AG04450 (cell line): ENCODE measurements at regions not wholly inside any gene's neighbourhood (a gene's known extent, or its start where the extent isn't known, plus 50 kb on each side); places are given as distances from the start of the nearest gene placed in this dataset.

ENCODE experiments used
- CTCF ChIA-PET: fragments of 300-600, 350-600 bp; formaldehyde crosslinking; extraction: SDS; loops from one replicate; lab custom pipeline; 2022; ENCODE audit warnings: antibody characterized with exemption, inconsistent platforms; lab: Charles Lee
- POLR2A ChIA-PET: fragments of 350-600 bp; formaldehyde crosslinking; extraction: SDS; loops from one replicate; lab custom pipeline; 2021; ENCODE audit warnings: antibody characterized with exemption, inconsistent platforms; lab: Yijun Ruan, JAX
- DNase-seq: peaks from one replicate; pipeline ENCODE4 v3.0.0-alpha.2; 2011; ENCODE audit warnings: low read depth, low spot score
- H3K27ac ChIP-seq: one replicate; pipeline ENCODE4 v1.5.1; 2012; ENCODE audit warnings: low read depth, low read length, control low read depth
- H3K27me3 ChIP-seq: one replicate; pipeline ENCODE4 v1.6.0; 2012; ENCODE audit warnings: low read length; ENCODE audit not compliant: control insufficient read depth, insufficient read depth
- H3K4me3 ChIP-seq: 2 replicates; pipeline ENCODE4 v1.5.1; 2011; ENCODE audit warnings: mild to moderate bottlenecking, low read depth, low read length, control low read depth
- H3K9me3 ChIP-seq: 2 replicates; pipeline ENCODE4 v1.5.1; 2012; ENCODE audit warnings: low read length; ENCODE audit not compliant: control insufficient read depth, insufficient read depth
- TF ChIP-seq, protein P1 (sequence below): IDR thresholded peaks from 2 replicates; pipeline ENCODE4 v1.5.1; 2011; ENCODE audit warnings: low read depth, low read length, control low read depth, inconsistent platforms

DNA sequence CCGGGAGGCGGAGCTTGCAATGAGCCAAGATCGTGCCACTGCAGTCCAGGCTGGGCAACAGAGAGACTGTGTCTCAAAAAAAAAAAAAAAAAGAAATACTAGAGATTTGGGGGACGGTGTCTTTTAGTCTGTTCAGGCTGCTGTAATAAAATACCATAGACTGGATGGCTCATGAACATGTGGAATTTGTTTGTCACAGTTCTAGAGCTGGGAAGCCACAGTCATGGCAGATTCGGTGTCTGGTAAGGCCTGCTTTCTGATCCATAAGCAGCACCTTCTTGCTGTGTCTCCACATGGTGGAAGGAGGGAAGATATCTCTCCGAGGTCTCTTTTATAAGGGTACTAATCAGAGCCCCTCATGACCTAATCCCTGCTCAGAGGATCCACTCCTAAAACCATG, 102.7 kb upstream of the MKLN1 start:
- TF ChIP-seq, protein P1, sequence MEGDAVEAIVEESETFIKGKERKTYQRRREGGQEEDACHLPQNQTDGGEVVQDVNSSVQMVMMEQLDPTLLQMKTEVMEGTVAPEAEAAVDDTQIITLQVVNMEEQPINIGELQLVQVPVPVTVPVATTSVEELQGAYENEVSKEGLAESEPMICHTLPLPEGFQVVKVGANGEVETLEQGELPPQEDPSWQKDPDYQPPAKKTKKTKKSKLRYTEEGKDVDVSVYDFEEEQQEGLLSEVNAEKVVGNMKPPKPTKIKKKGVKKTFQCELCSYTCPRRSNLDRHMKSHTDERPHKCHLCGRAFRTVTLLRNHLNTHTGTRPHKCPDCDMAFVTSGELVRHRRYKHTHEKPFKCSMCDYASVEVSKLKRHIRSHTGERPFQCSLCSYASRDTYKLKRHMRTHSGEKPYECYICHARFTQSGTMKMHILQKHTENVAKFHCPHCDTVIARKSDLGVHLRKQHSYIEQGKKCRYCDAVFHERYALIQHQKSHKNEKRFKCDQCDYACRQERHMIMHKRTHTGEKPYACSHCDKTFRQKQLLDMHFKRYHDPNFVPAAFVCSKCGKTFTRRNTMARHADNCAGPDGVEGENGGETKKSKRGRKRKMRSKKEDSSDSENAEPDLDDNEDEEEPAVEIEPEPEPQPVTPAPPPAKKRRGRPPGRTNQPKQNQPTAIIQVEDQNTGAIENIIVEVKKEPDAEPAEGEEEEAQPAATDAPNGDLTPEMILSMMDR = no peak
- Histone ChIP-seq H3K9me3 (no peaks in the 10 kb centered on the region), H3K4me3 (no peak overlapping the region), H3K27me3 (no peaks in the 10 kb centered on the region), H3K27ac (no peak overlapping the region)
- no peak for DNase-seq
- CTCF ChIA-PET = no interaction called here
- POLR2A ChIA-PET = no interaction called here

- H3K27ac ChIP-seq = peak overlapping the region; percentile 65
- DNase-seq = no peak
- H3K9me3 ChIP-seq = no peaks in the 10 kb centered on the region
- POLR2A ChIA-PET = no interaction called here
- H3K4me3 ChIP-seq = no peak overlapping the region
- no peaks in the 10 kb centered on the region for H3K27me3 ChIP-seq
- CTCF ChIA-PET = interaction anchor here (0.5 kb wide), 1 partner anchor 420 kb away, joined by 3 read pairs; no protein-coding TSS in a partner anchor
- TF ChIP-seq, protein P1 = no peak
These were observed 101.8 kb upstream of the MKLN1 start for GRCh38 chr7:131225619-131226513.

- ChIA-PET CTCF (interaction anchor here (0.5 kb wide), 1 partner anchor 420 kb away, joined by 3 read pairs; no protein-coding TSS in a partner anchor), POLR2A (no interaction called here)
- DNase-seq = no peak
- H3K9me3 ChIP-seq = no peaks in the 10 kb centered on the region
- TF ChIP-seq, protein P1 = no peak
- no peaks in the 10 kb centered on the region for H3K27me3 ChIP-seq
- no peak overlapping the region for H3K4me3 ChIP-seq
- no peak overlapping the region for H3K27ac ChIP-seq
These were observed 101.2 kb upstream of the MKLN1 start for GRCh38 chr7:131226514-131226865.

GRCh38 chr7:131231381-131232220, 96.1 kb upstream of the MKLN1 start:
- Histone ChIP-seq H3K9me3 (no peaks in the 10 kb centered on the region), H3K4me3 (no peak overlapping the region), H3K27me3 (no peaks in the 10 kb centered on the region), H3K27ac (peak overlapping the region; percentile 23)
- ChIA-PET CTCF (no interaction called here), POLR2A (interaction anchor here (0.7 kb wide), 1 partner anchor 365 kb away, joined by 3 read pairs; no protein-coding TSS in a partner anchor)
- TF ChIP-seq, protein P1 = no peak
- peak; percentile 41 for DNase-seq
